ENCODE measurements at regions not wholly inside any gene's neighbourhood (a gene's known extent, or its start where the extent isn't known, plus 50 kb on each side); places are given as distances from the start of the nearest gene placed in this dataset.

DNA sequence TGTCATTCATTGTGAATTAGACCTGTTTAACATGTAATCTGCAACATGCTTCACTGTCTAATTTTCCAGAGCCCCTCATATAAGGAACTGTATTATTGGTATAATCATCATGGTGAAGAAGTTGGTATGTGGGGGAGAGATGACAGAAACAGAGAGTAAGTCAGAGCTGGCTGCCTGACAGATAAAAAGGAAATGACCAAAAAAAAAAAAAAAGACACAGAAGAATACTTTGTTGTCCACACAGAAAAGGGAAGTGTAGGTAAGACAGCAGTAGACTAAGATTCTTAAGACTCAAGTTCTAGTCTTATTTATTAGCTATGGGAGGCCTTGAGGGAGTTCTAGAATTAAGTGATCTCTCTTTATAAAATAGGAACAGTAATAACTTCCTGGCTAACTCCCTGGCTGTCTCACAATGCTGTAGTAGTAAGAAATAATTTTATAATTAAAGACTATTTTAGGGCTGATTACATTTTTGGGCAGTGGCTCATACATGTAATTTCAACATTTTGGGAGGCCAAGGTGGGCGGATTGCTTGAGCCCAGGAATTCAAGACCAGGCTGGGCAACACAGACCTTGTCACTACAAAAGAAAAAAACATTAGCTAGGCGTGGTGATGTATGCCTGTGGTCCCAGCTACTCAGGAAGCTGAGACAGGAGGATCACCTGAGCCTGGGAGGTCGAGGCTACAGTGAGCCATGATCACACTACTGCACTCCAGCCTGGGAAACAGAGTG is 102.5 kb downstream of the PRL start:
- Histone ChIP-seq H3K4me1 (ENCODE audit: insufficient read depth, low read length) (peaks cover 4% of the 10 kb centered on the region; the same call in 1 of the 2 replicates), H3K79me2 (ENCODE audit: insufficient read depth, low read length) (no peaks in the 10 kb centered on the region), H3K36me3 (ENCODE audit: insufficient read depth, low read length) (peaks cover 10% of the 10 kb centered on the region; the same call in 1 of the 2 replicates), H3K9ac (ENCODE audit: low read depth, low read length) (no peak overlapping the region), H3K27me3 (ENCODE audit: insufficient read depth, low read length, poor library complexity) (no peaks in the 10 kb centered on the region), H4K20me1 (ENCODE audit: insufficient read depth, low read length) (no peaks in the 10 kb centered on the region), H2AFZ (ENCODE audit: low read depth, low read length) (no peak overlapping the region), H3K4me3 (ENCODE audit: low read depth in 1 of 2, low read length in 2 of 2) (no peak overlapping the region), H3K4me2 (ENCODE audit: insufficient read depth, low read length) (no peak overlapping the region), H3K27ac (ENCODE audit: low read length) (no peak overlapping the region), H3K9me3 (ENCODE audit: insufficient read depth, low read length, severe bottlenecking) (no peaks in the 10 kb centered on the region)
- DNase-seq (no peak), ATAC-seq (ENCODE audit: insufficient read depth, low read depth) (no peak)
- no peak for TF ChIP-seq EZH2 (IDR thresholded peaks at IDR 0.05; ENCODE audit: borderline replicate concordance, low read depth, low read length, severe bottlenecking)
- TF ChIP-seq, protein P1, sequence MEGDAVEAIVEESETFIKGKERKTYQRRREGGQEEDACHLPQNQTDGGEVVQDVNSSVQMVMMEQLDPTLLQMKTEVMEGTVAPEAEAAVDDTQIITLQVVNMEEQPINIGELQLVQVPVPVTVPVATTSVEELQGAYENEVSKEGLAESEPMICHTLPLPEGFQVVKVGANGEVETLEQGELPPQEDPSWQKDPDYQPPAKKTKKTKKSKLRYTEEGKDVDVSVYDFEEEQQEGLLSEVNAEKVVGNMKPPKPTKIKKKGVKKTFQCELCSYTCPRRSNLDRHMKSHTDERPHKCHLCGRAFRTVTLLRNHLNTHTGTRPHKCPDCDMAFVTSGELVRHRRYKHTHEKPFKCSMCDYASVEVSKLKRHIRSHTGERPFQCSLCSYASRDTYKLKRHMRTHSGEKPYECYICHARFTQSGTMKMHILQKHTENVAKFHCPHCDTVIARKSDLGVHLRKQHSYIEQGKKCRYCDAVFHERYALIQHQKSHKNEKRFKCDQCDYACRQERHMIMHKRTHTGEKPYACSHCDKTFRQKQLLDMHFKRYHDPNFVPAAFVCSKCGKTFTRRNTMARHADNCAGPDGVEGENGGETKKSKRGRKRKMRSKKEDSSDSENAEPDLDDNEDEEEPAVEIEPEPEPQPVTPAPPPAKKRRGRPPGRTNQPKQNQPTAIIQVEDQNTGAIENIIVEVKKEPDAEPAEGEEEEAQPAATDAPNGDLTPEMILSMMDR (IDR thresholded peaks at IDR 0.05; ENCODE audit: borderline replicate concordance, extremely low read depth, low read length, poor library complexity, severe bottlenecking) = no peak

DNA sequence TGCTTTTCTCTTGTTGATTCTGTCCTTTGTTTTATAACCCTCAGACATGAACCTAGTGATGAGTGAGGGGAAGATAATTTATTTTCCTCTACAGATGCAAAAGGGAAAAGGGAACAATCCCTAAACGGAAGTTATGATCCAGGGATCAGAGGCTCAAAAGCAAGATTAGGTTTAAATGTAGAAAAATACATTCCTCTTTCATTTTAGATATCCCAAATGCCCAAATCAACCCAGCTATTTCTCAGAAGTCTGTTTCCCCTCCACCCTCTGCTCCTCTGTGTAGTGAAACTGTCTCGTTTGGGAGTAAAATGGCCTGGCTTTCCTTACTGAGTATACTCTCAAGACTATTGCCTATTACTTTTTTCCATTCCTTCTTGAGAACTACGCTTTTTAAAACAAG is 97.1 kb downstream of the PRL start:
- DNase-seq (no peak), ATAC-seq (ENCODE audit: insufficient read depth, low read depth) (no peak)
- H3K36me3 ChIP-seq (ENCODE audit: insufficient read depth, low read length) = no peaks in the 10 kb centered on the region
- no peaks in the 10 kb centered on the region for H3K79me2 ChIP-seq (ENCODE audit: insufficient read depth, low read length)
- H3K4me1 ChIP-seq (ENCODE audit: insufficient read depth, low read length) = no peaks in the 10 kb centered on the region
- no peak overlapping the region for H2AFZ ChIP-seq (ENCODE audit: low read depth, low read length)
- H3K27me3 ChIP-seq (ENCODE audit: insufficient read depth, low read length, poor library complexity) = no peaks in the 10 kb centered on the region
- no peak overlapping the region for H3K4me3 ChIP-seq (ENCODE audit: low read depth in 1 of 2, low read length in 2 of 2)
- no peak overlapping the region for H3K4me2 ChIP-seq (ENCODE audit: insufficient read depth, low read length)
- TF ChIP-seq EZH2 (IDR thresholded peaks at IDR 0.05; ENCODE audit: borderline replicate concordance, low read depth, low read length, severe bottlenecking) = no peak
- TF ChIP-seq, protein P1 (IDR thresholded peaks at IDR 0.05; ENCODE audit: borderline replicate concordance, extremely low read depth, low read length, poor library complexity, severe bottlenecking) = no peak
- H3K9me3 ChIP-seq (ENCODE audit: insufficient read depth, low read length, severe bottlenecking) = no peaks in the 10 kb centered on the region
- no peak overlapping the region for H3K9ac ChIP-seq (ENCODE audit: low read depth, low read length)
- H3K27ac ChIP-seq (ENCODE audit: low read length) = no peak overlapping the region
- H4K20me1 ChIP-seq (ENCODE audit: insufficient read depth, low read length) = no peaks in the 10 kb centered on the region

DNA sequence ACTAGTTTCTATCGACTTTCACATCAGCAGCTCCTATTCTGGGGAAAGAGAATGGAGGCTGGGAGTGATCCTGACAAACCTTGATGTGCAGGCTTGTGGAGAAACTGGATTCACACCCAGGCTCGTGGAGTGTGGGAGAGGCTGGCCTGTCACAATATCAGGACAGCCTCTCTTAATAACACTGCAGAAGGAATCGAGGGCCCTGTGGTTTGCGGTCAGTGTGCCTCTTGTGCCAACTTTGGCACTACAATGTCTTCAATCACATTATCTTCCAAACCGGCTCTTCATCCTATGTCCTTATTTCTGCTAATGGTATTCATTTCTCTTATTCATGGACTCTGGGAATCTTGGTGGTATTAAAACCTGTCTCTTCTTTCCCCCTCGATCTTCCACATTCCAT is 92.7 kb downstream of the PRL start:
- Histone ChIP-seq H3K4me2 (ENCODE audit: insufficient read depth, low read length) (no peak overlapping the region), H3K79me2 (ENCODE audit: insufficient read depth, low read length) (no peaks in the 10 kb centered on the region), H4K20me1 (ENCODE audit: insufficient read depth, low read length) (no peaks in the 10 kb centered on the region), H3K27me3 (ENCODE audit: insufficient read depth, low read length, poor library complexity) (no peaks in the 10 kb centered on the region), H3K4me3 (ENCODE audit: low read depth in 1 of 2, low read length in 2 of 2) (no peak overlapping the region), H3K27ac (ENCODE audit: low read length) (no peak overlapping the region), H2AFZ (ENCODE audit: low read depth, low read length) (no peak overlapping the region), H3K4me1 (ENCODE audit: insufficient read depth, low read length) (no peaks in the 10 kb centered on the region), H3K9me3 (ENCODE audit: insufficient read depth, low read length, severe bottlenecking) (no peaks in the 10 kb centered on the region), H3K9ac (ENCODE audit: low read depth, low read length) (no peak overlapping the region), H3K36me3 (ENCODE audit: insufficient read depth, low read length) (no peaks in the 10 kb centered on the region)
- DNase-seq (no peak), ATAC-seq (ENCODE audit: insufficient read depth, low read depth) (no peak)
- TF ChIP-seq, protein P1 (IDR thresholded peaks at IDR 0.05; ENCODE audit: borderline replicate concordance, extremely low read depth, low read length, poor library complexity, severe bottlenecking) = no peak
- no peak for TF ChIP-seq EZH2 (IDR thresholded peaks at IDR 0.05; ENCODE audit: borderline replicate concordance, low read depth, low read length, severe bottlenecking)
